GM12878 (cell line): ENCODE measurements at regions not wholly inside any gene's neighbourhood (a gene's known extent, or its start where the extent isn't known, plus 50 kb on each side); places are given as distances from the start of the nearest gene placed in this dataset.

Experiments used
- ATAC-seq: fragments of 200-7000 bp; cut with Tn5 transposase; 3 replicates; pipeline ENCODE4 v1.9.1; 2020; ENCODE audit warnings: mild to moderate bottlenecking, moderate library complexity
- BruUV-seq: library from RNA; stranded (reverse); fragments of 400-500 nt; replicated peaks from 2 replicates; lab custom pipeline; 2021; lab: Mats Ljungman, UMichigan
- CTCF ChIA-PET: fragments of 300-600 bp; sonication (Branson Sonifier 250); formaldehyde crosslinking; extraction: SDS; loops from one replicate; lab custom pipeline; 2021; ENCODE audit warnings: inconsistent platforms; lab: Yijun Ruan, JAX
- POLR2A ChIA-PET: fragments of 350-600 bp; formaldehyde crosslinking; extraction: SDS; loops from one replicate; lab custom pipeline; 2021; ENCODE audit warnings: inconsistent platforms; lab: Charles Lee
- RAD21 ChIA-PET: fragments of 300-600 bp; sonication (Branson Sonifier 250); formaldehyde crosslinking; loops from one replicate; lab custom pipeline; 2023; ENCODE audit warnings: antibody characterized with exemption; ENCODE audit not compliant: unreplicated experiment; lab: Charles Lee
- SMC1A ChIA-PET: fragments of 300-600 bp; sonication (Branson Sonifier 250); formaldehyde crosslinking; loops from one replicate; lab custom pipeline; 2023; ENCODE audit not compliant: unreplicated experiment, uncharacterized antibody; lab: Charles Lee
- DNase-seq: peaks from one replicate; pipeline ENCODE4 v3.0.0-alpha.2; 2011; ENCODE audit warnings: low read depth, low spot score
- FAIRE-seq: peaks from 3 replicates; lab custom pipeline; 2011; peaks lifted over from hg19 to GRCh38; lab: Jason Lieb, UNC
- H2AFZ ChIP-seq: 2 replicates; pipeline ENCODE4 v1.6.0; 2011; ENCODE audit warnings: low read depth, low read length, control low read depth; ENCODE audit not compliant: control insufficient read depth
- H3K27ac ChIP-seq: 2 replicates; pipeline ENCODE4 v1.5.1; 2011; ENCODE audit warnings: control low read depth; ENCODE audit not compliant: control insufficient read depth, insufficient read depth
- H3K27me3 ChIP-seq, 2 experiments: replicated peaks in 1 of 2; 2 replicates each; pipeline versions ENCODE4 v1.6.0 to v1.6.1; 2011; ENCODE audit warnings: low read length in 1 of 2; ENCODE audit not compliant: control insufficient read depth in 2 of 2, insufficient read depth in 2 of 2
- H3K36me3 ChIP-seq, 2 experiments: 2 replicates each; pipeline ENCODE4 v1.5.1; 2011; ENCODE audit warnings: low read length in 1 of 2; ENCODE audit not compliant: control insufficient read depth in 2 of 2, insufficient read depth in 2 of 2
- H3K4me1 ChIP-seq: 2 replicates; pipeline ENCODE4 v1.6.1; 2011; ENCODE audit warnings: mild to moderate bottlenecking, low read length, moderate library complexity, mixed read lengths; ENCODE audit not compliant: control insufficient read depth, insufficient read depth
- H3K4me2 ChIP-seq: 2 replicates; pipeline ENCODE4 v1.6.0; 2011; ENCODE audit warnings: control low read depth; ENCODE audit not compliant: control insufficient read depth, insufficient read depth
- H3K4me3 ChIP-seq: fragments of 200-600 bp; sonication (generic); 2 replicates; pipeline ENCODE4 v1.5.1; 2016
- H3K79me2 ChIP-seq: 2 replicates; pipeline ENCODE4 v1.6.0; 2011; ENCODE audit warnings: low read length; ENCODE audit not compliant: control insufficient read depth, insufficient read depth
- H3K9ac ChIP-seq: 2 replicates; pipeline ENCODE4 v1.8.0; 2011; ENCODE audit warnings: low read length, control low read depth, mixed read lengths; ENCODE audit not compliant: control insufficient read depth, insufficient read depth
- H3K9me3 ChIP-seq: replicated peaks from 3 replicates; pipeline ENCODE4 v1.5.1; 2011; ENCODE audit warnings: mild to moderate bottlenecking, low read length; ENCODE audit not compliant: control insufficient read depth, insufficient read depth
- H4K20me1 ChIP-seq: 2 replicates; pipeline ENCODE4 v1.6.0; 2011; ENCODE audit not compliant: control insufficient read depth, insufficient read depth
- ASH2L ChIP-seq: fragments of 300-600, 200-600 bp; sonication (generic); IDR thresholded peaks from 2 replicates; pipeline ENCODE4 v1.6.1; 2017; ENCODE audit warnings: low read depth, mild to moderate bottlenecking, borderline replicate concordance
- ATF7 ChIP-seq: fragments of 450-650 bp; IDR thresholded peaks from 2 replicates; pipeline ENCODE4 v1.6.1; 2016; ENCODE audit warnings: low read depth, mild to moderate bottlenecking
- CHD1 ChIP-seq: IDR thresholded peaks from 2 replicates; pipeline ENCODE4 v1.6.1; 2012; ENCODE audit warnings: low read depth, low read length, improper control_type of control experiment
- CREM ChIP-seq: IDR thresholded peaks from 2 replicates; pipeline ENCODE4 v1.6.1; 2014; ENCODE audit warnings: antibody characterized with exemption, low read depth
- CTCF ChIP-seq, 3 experiments: IDR thresholded peaks in 2 of 3; conservative IDR thresholded peaks in 1 of 3; 2 replicates each; pipeline ENCODE4 v1.5.1; 2011; ENCODE audit warnings: low read depth in 3 of 3, low read length in 3 of 3, mild to moderate bottlenecking in 3 of 3, control low read depth in 2 of 3, moderate library complexity in 2 of 3, inconsistent platforms in 1 of 3, mixed read lengths in 1 of 3; ENCODE audit not compliant: control insufficient read depth in 2 of 3, insufficient read depth in 1 of 3; ENCODE audit errors: extremely low read depth in 1 of 3
- EED ChIP-seq: sonication (generic); IDR thresholded peaks from 2 replicates; pipeline ENCODE4 v1.6.1; 2016; ENCODE audit warnings: antibody characterized with exemption, low read depth
- ESRRA ChIP-seq: IDR thresholded peaks from 2 replicates; pipeline ENCODE4 v1.6.1; 2012; ENCODE audit warnings: mild to moderate bottlenecking, low read length, improper control_type of control experiment
- FOS ChIP-seq: IDR thresholded peaks from 3 replicates; pipeline ENCODE4 v1.6.1; 2011; ENCODE audit warnings: borderline replicate concordance; ENCODE audit not compliant: insufficient read length; ENCODE audit errors: extremely low read depth
- MLLT1 ChIP-seq: fragments of 450-650 bp; IDR thresholded peaks from 2 replicates; pipeline ENCODE4 v1.6.1; 2016; ENCODE audit warnings: mild to moderate bottlenecking
- MYC ChIP-seq: IDR thresholded peaks from 2 replicates; pipeline ENCODE4 v1.6.1; 2011; ENCODE audit warnings: mild to moderate bottlenecking, low read length, moderate library complexity, inconsistent platforms; ENCODE audit not compliant: insufficient read depth, insufficient replicate concordance, insufficient read length, severe bottlenecking
- NFYB ChIP-seq: IDR thresholded peaks from 2 replicates; pipeline ENCODE4 v1.6.1; 2011; ENCODE audit warnings: low read depth, mild to moderate bottlenecking, low read length, improper control_type of control experiment, moderate library complexity; ENCODE audit not compliant: insufficient read depth
- NKRF ChIP-seq: fragments of 450-650 bp; conservative IDR thresholded peaks from 2 replicates; pipeline ENCODE4 v1.6.1; 2017; ENCODE audit warnings: mild to moderate bottlenecking, moderate library complexity
- NRF1 ChIP-seq: conservative IDR thresholded peaks from 2 replicates; pipeline ENCODE4 v1.6.1; 2011; ENCODE audit warnings: mild to moderate bottlenecking, low read depth, low read length, improper control_type of control experiment
- PAX5 ChIP-seq: IDR thresholded peaks from 2 replicates; pipeline ENCODE4 v1.6.1; 2011; ENCODE audit warnings: low read depth, low read length, borderline replicate concordance
- RAD51 ChIP-seq: fragments of 450-650 bp; IDR thresholded peaks from 2 replicates; pipeline ENCODE4 v1.6.1; 2016; ENCODE audit warnings: moderate library complexity, mild to moderate bottlenecking, inconsistent platforms
- SREBF2 ChIP-seq: IDR thresholded peaks from 2 replicates; pipeline ENCODE4 v1.6.1; 2012; ENCODE audit warnings: mild to moderate bottlenecking, low read length
- SUPT20H ChIP-seq: IDR thresholded peaks from 2 replicates; pipeline ENCODE4 v1.6.1; 2011; ENCODE audit warnings: low read depth, mild to moderate bottlenecking, low read length, moderate library complexity, borderline replicate concordance; ENCODE audit not compliant: control insufficient read depth
- WGBS: methylation state at CpG from one replicate; pipeline ENCODE4 v1.1.6; 2016; ENCODE audit warnings: low lambda C conversion rate; ENCODE audit not compliant: insufficient replicate concordance, insufficient coverage; ENCODE audit errors: missing lambda C conversion rate; 5-methylcytosine and 5-hydroxymethylcytosine counted together
- in situ Hi-C: fragments of 300-500 bp; cut with MboI; formaldehyde crosslinking; loops from 9 replicates; pipeline ENCODE4 v1.14.3; 2018; ENCODE audit warnings: mixed read lengths
- intact Hi-C: fragments of 100-400 bp; cut with micrococcal nuclease; formaldehyde crosslinking; loops from one replicate; pipeline ENCODE4 v1.14.2; 2022; ENCODE audit not compliant: unreplicated experiment

GRCh38 chr13:34356686-34357434 lies 538.9 kb downstream of the RFC3 start:
- CTCF ChIA-PET: no interaction called here
- H3K9ac ChIP-seq: no peak overlapping the region
- DNase-seq: no peak
- H3K4me2 ChIP-seq: no peak overlapping the region
- H4K20me1 ChIP-seq: no peaks in the 10 kb centered on the region
- POLR2A ChIA-PET: interaction anchor here (0.6 kb wide), 1 partner anchor 115 kb away, joined by 3 read pairs; no protein-coding TSS in a partner anchor
- RAD21 ChIA-PET: interaction anchor here (0.6 kb wide), 1 partner anchor 551 kb away, joined by 3 read pairs; no protein-coding TSS in a partner anchor
- 5% methylated on average over 4 of the region's 4 CpGs for WGBS
- no peaks in the 10 kb centered on the region for H3K36me3 ChIP-seq
- no peak for FAIRE-seq
- intact Hi-C loops (no loop called here), in situ Hi-C loops (no loop called here)
- no peaks in the 10 kb centered on the region for H3K79me2 ChIP-seq
- no peaks in the 10 kb centered on the region for H3K9me3 ChIP-seq
- no peak overlapping the region for H3K27ac ChIP-seq
- SMC1A ChIA-PET: interaction anchor here (0.7 kb wide), 1 partner anchor 18 kb away, joined by 3 read pairs; no protein-coding TSS in a partner anchor
- ATAC-seq: no peak
- BruUV-seq: no TSS peak
- TF ChIP-seq ATF7: no peak
- TF ChIP-seq RAD51: no peak
- TF ChIP-seq PAX5: no peak
- no peak for TF ChIP-seq ASH2L
- no peak for TF ChIP-seq CHD1
- TF ChIP-seq SREBF2: no peak
- no peak for TF ChIP-seq NKRF
- TF ChIP-seq EED: no peak
- no peak for TF ChIP-seq CTCF (IDR thresholded peaks at IDR 0.05 in 2 of 3, conservative IDR thresholded peaks at IDR 0.05 in 1 of 3; ENCODE audit: control insufficient read depth in 2 of 3, extremely low read depth in 1 of 3, insufficient read depth in 1 of 3, low read depth in 3 of 3, low read length in 3 of 3)
- no peak for TF ChIP-seq NRF1
- no peak for TF ChIP-seq SUPT20H
- TF ChIP-seq FOS: no peak
- no peak for TF ChIP-seq MLLT1
- no peak for TF ChIP-seq MYC
- TF ChIP-seq CREM: no peak
- TF ChIP-seq ESRRA: no peak
- TF ChIP-seq NFYB: no peak
- H3K4me1 ChIP-seq: no peaks in the 10 kb centered on the region
- no peaks in the 10 kb centered on the region for H3K27me3 ChIP-seq
- no peak overlapping the region for H3K4me3 ChIP-seq
- H2AFZ ChIP-seq: no peak overlapping the region
